ENCODE measurements at regions not wholly inside any gene's neighbourhood (a gene's known extent, or its start where the extent isn't known, plus 50 kb on each side); places are given as distances from the start of the nearest gene placed in this dataset.
"Not testable (repeated sequence)": the region's sequence is repeated elsewhere in the genome, so short reads cannot be mapped to it uniquely, and the experiment has no call there.

DNA sequence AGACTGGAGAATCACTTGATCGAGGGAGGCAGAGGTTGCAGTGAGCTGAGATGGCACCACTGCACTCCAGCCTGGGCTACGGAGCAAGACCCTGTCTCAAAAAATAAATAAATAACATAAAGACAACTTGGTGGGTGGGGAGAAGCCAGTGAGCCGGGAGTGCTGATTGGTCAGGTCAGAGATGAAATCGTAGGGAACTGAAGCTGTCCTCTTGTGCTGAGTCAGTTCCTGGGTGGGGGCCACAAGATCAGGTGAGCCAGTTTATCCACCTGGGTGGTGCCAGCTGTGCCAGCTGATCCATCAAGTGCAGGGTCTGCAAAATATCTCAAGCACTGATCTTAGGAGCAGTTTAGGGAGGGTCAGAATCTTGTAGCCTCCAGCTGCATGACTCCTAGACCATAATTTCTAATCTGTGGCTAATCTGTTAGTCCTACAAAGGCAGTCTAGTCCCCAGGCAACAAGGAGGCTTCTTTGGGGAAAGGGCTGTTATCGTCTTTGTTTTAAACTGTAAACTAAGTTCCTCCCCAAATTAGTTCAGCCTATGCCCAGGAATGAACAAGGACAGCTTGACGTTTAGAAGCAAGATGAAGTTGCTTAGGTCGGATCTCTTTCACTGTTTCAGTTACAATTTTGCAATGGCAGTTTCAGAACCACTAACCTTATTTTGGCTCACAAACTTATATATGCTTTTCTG lies 221.5 kb upstream of the MYLIP start:
- not testable (repeated sequence) for H3K4me1 Mint-ChIP-seq, DNase-seq

DNA sequence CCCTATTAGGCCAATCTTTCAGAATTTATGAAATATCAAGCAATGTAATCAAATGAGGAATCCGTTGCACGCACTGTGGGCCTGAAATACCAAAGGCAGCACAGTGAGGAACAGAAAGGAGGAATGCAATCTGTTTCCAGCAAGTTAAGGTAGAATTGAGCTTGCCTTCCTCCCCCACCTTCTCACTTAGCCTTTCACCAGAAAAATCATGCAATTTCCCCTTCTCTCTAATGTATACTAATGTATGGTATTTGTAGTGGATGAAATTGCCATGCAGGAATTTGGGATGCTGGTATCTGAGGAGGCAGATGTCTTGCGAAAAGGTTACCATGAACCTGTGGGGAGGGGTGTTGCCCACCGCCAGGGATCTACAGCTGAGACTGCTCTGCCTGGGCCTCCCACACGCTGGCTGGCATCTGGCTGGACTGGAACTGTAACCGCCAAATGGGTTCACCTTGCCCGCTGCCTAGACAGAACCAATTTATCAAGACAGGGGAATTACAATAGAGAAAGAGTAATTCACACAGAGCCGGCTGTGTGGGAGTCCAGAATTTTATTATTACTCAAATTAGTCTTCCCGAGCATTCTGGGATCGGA lies 222.4 kb upstream of the MYLIP start:
- H3K4me3 Mint-ChIP-seq = no peak overlapping the region
- H3K27ac ChIP-seq (ENCODE audit: low read length) = no peak overlapping the region
- ChIA-PET CTCF (no interaction called here), POLR2A (no interaction called here)
- ATAC-seq (replicated peaks in 1 of 4) (no peak), DNase-seq (no peak)
- 84% methylated on average over 8 of the region's 10 CpGs for WGBS (ENCODE audit: insufficient coverage)
- H3K36me3 ChIP-seq (ENCODE audit: control insufficient read depth in 2 of 2, extremely low read depth in 1 of 2, insufficient read depth in 1 of 2, low read length in 1 of 2) = no peaks in the 10 kb centered on the region
- H3K36me3 Mint-ChIP-seq = no peaks in the 10 kb centered on the region
- peaks cover 0 to 2% of the 10 kb centered on the region in 2 donors for H3K27me3 Mint-ChIP-seq
- no peaks in the 10 kb centered on the region for H3K9me3 ChIP-seq
- H3K27me3 ChIP-seq (replicated peaks in 1 of 2; ENCODE audit: control insufficient read depth in 2 of 2, extremely low read depth in 1 of 2, insufficient read depth in 2 of 2, low read length in 1 of 2) = peaks cover 0 to 2% of the 10 kb centered on the region in 2 experiments
- peaks cover 0 to 3% (median 2%) of the 10 kb centered on the region in 3 donors for H3K4me1 Mint-ChIP-seq
- no peaks in the 10 kb centered on the region for H3K4me1 ChIP-seq (ENCODE audit: control insufficient read depth in 1 of 2, extremely low read depth in 1 of 2, insufficient read depth in 2 of 2, low read length in 2 of 2)
- H3K27ac Mint-ChIP-seq = no peak overlapping the region
- H3K4me3 ChIP-seq (ENCODE audit: control insufficient read depth in 1 of 2, extremely low read depth in 1 of 2, low read length in 1 of 2) = no peak overlapping the region
- H3K9me3 Mint-ChIP-seq = no peaks in the 10 kb centered on the region

More for the DNA sequence above, 221.5 kb upstream of the MYLIP start:
- H3K36me3 Mint-ChIP-seq; H3K27me3 Mint-ChIP-seq; H3K27ac ChIP-seq (ENCODE audit: low read length); H3K36me3 ChIP-seq (ENCODE audit: control insufficient read depth in 2 of 2, extremely low read depth in 1 of 2, insufficient read depth in 1 of 2, low read length in 1 of 2); H3K4me1 ChIP-seq (ENCODE audit: control insufficient read depth in 1 of 2, extremely low read depth in 1 of 2, insufficient read depth in 2 of 2, low read length in 2 of 2); H3K9me3 Mint-ChIP-seq; H3K27ac Mint-ChIP-seq; CTCF ChIA-PET; H3K27me3 ChIP-seq (replicated peaks in 1 of 2; ENCODE audit: control insufficient read depth in 2 of 2, extremely low read depth in 1 of 2, insufficient read depth in 2 of 2, low read length in 1 of 2); H3K4me3 ChIP-seq (ENCODE audit: control insufficient read depth in 1 of 2, extremely low read depth in 1 of 2, low read length in 1 of 2); POLR2A ChIA-PET; H3K9me3 ChIP-seq; ATAC-seq (replicated peaks in 1 of 4); H3K4me3 Mint-ChIP-seq: not testable (repeated sequence)
- WGBS (ENCODE audit: insufficient coverage) = 64% methylated on average over 4 of the region's 7 CpGs

DNA sequence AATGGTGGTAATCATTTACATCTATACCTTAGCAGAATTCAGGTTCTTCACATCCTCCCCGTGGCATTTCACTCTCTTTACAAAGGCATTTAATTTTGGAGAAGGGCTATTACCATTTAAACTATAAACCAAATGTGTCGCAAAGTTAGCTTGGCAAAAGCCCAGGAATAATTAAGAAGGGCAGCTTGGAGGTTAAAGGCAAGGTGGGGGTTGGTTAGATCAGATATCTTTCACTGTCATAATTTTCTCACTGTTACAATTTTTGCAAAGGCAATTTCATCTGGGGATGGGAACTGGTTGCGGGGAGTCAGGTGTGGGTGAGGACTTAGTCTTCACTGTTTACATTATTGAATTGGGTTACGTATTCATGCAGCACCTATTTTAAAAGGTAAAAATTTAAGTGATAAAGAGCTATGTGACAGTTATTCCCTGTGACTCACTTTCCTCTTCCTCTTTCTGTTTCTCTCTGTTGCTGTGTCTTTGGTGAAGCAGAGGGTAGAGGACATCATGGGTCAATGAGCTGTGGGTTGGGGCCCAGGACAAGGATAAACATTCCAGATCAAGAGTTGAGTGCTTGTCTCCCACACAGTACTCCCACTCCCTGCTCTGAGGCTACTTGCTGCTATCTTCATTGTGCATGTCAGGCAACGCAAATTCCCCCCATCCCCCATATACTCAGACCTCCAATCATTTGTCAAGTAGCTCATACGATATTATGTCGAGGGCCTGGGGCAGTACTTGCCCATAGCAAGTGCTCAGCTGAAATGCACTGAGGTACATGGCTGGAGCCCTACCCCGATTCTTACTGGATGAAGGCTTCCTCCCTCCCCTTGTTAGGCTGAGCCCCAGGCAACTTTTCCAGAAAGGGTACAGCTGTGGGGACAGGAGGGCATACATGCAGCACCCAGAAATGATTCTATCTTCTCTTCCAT lies 223.1 kb upstream of the MYLIP start:
- ATAC-seq (replicated peaks in 1 of 4) (no peak), DNase-seq (no peak)
- Histone ChIP-seq H3K27me3 (replicated peaks in 1 of 2; ENCODE audit: control insufficient read depth in 2 of 2, extremely low read depth in 1 of 2, insufficient read depth in 2 of 2, low read length in 1 of 2) (peaks cover 0 to 2% of the 10 kb centered on the region in 2 experiments), H3K4me3 (ENCODE audit: control insufficient read depth in 1 of 2, extremely low read depth in 1 of 2, low read length in 1 of 2) (no peak overlapping the region), H3K27ac (ENCODE audit: low read length) (no peak overlapping the region), H3K4me1 (ENCODE audit: control insufficient read depth in 1 of 2, extremely low read depth in 1 of 2, insufficient read depth in 2 of 2, low read length in 2 of 2) (no peaks in the 10 kb centered on the region), H3K9me3 (no peaks in the 10 kb centered on the region), H3K36me3 (ENCODE audit: control insufficient read depth in 2 of 2, extremely low read depth in 1 of 2, insufficient read depth in 1 of 2, low read length in 1 of 2) (no peaks in the 10 kb centered on the region)
- H3K9me3 Mint-ChIP-seq = no peaks in the 10 kb centered on the region
- H3K27me3 Mint-ChIP-seq = peaks cover 0 to 2% of the 10 kb centered on the region in 2 donors
- CTCF ChIA-PET = no interaction called here
- H3K27ac Mint-ChIP-seq = no peak overlapping the region
- no peaks in the 10 kb centered on the region for H3K36me3 Mint-ChIP-seq
- H3K4me1 Mint-ChIP-seq = peaks cover 3 to 6% (median 6%) of the 10 kb centered on the region in 3 donors
- POLR2A ChIA-PET = no interaction called here
- H3K4me3 Mint-ChIP-seq = no peak overlapping the region
- WGBS (ENCODE audit: insufficient coverage) = 96% methylated on average over 3 of the region's 8 CpGs

DNA sequence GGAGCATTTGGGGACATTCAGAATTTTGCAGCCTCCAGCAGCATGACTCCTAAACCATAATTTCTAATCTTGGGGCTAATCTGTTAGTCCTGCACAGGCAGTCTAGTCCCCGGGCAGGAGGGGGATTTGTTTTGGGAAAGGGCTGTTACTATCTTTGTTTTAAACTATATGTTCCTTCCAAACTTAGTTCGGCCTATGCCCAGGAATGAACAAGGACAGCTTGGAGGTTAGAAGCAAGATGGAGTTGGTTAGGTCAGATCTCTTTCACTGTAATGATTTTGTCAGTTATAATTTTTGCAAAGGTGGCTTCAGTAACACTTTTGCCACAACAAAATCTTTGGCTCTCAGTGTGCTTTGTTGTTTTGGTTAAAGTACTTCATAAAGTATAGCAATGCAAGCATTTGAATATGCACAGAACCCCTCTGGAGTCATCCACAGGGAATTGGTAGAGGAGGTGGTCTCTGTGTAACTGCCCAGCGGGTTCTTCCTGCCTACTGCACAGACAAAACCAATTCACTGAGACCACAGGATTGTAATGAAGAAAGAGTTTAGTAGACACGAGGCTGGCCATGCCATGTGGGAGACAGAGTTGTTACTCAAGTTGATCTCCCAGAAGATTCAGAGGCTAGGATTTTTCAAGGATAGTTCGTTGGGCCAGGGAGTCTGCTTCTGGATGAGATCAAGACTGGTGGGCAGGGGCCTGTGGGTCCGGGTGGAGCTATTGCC lies 224.1 kb upstream of the MYLIP start:
- WGBS (ENCODE audit: insufficient coverage) = 83% methylated on average over 2 of the region's 6 CpGs
- ATAC-seq (replicated peaks in 1 of 4) = no peak
- CTCF ChIA-PET = no interaction called here
- H3K36me3 ChIP-seq (ENCODE audit: control insufficient read depth in 2 of 2, extremely low read depth in 1 of 2, insufficient read depth in 1 of 2, low read length in 1 of 2) = no peaks in the 10 kb centered on the region
- Mint-ChIP-seq H3K36me3 (no peaks in the 10 kb centered on the region), H3K27ac (no peak overlapping the region), H3K4me3 (no peak overlapping the region), H3K9me3 (no peaks in the 10 kb centered on the region), H3K4me1 (peaks cover 3 to 7% (median 6%) of the 10 kb centered on the region in 3 donors), H3K27me3 (peaks cover 0 to 2% of the 10 kb centered on the region in 2 donors)
- DNase-seq = no peak
- H3K9me3 ChIP-seq = no peaks in the 10 kb centered on the region
- no peak overlapping the region for H3K4me3 ChIP-seq (ENCODE audit: control insufficient read depth in 1 of 2, extremely low read depth in 1 of 2, low read length in 1 of 2)
- peaks cover 0 to 2% of the 10 kb centered on the region in 2 experiments for H3K27me3 ChIP-seq (replicated peaks in 1 of 2; ENCODE audit: control insufficient read depth in 2 of 2, extremely low read depth in 1 of 2, insufficient read depth in 2 of 2, low read length in 1 of 2)
- H3K4me1 ChIP-seq (ENCODE audit: control insufficient read depth in 1 of 2, extremely low read depth in 1 of 2, insufficient read depth in 2 of 2, low read length in 2 of 2) = no peaks in the 10 kb centered on the region
- POLR2A ChIA-PET = no interaction called here
- no peak overlapping the region for H3K27ac ChIP-seq (ENCODE audit: low read length)

DNA sequence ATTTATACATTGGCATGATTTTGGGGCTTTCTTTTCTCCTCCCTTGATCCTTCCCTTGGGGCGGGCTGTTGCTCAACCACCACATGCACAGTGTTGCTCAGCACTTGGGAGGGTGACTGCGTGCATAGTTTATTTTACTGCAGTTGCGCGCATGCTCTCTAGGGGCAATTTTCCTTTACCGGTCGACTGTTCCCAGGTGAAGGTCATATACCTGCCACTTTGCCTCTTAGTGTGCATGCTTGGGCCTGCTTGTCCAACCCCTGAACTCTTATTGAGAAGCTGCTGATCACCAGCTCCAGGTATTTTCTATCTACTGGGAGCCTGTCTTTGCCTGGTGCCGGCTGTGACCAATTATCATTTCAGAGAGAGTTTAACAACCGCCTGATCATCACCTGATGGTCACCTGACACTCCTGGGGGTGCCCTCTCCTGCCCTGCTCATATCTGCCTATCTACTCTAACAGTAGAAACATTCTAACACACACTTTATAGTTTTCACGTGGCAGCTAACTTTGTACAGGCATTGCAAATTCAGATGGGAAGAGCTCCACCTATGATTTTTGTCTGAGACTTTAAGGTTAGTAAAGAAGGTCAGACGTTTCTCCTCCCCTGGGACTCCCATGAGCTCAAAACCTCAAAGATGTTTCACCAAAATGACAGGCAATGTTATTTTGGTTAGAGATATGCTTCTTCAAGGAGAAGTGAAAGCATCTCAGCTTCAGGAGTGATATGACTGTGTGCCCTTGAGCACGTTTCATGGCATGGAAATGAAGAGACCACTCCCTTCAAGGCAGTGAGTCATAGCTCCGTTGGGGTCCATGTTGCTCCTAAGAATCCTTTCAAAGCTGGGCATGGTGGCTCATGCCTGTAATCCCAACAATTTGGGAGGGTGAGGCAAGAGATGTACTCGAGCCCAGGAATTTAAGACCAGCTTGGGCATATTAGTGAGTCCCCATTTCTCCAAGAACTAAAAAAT lies 227.5 kb upstream of the MYLIP start:
- Mint-ChIP-seq H3K27ac (no peak overlapping the region), H3K4me3 (no peak overlapping the region), H3K9me3 (no peaks in the 10 kb centered on the region), H3K4me1 (peaks cover 3 to 7% (median 6%) of the 10 kb centered on the region in 3 donors), H3K36me3 (no peaks in the 10 kb centered on the region), H3K27me3 (peaks cover 0 to 2% of the 10 kb centered on the region in 2 donors)
- no peaks in the 10 kb centered on the region for H3K9me3 ChIP-seq
- ATAC-seq (replicated peaks in 1 of 4) (no peak), DNase-seq (peak in 1 of 35 experiments; percentile 17)
- no peaks in the 10 kb centered on the region for H3K4me1 ChIP-seq (ENCODE audit: control insufficient read depth in 1 of 2, extremely low read depth in 1 of 2, insufficient read depth in 2 of 2, low read length in 2 of 2)
- H3K27me3 ChIP-seq (replicated peaks in 1 of 2; ENCODE audit: control insufficient read depth in 2 of 2, extremely low read depth in 1 of 2, insufficient read depth in 2 of 2, low read length in 1 of 2) = no peaks in the 10 kb centered on the region
- 92% methylated on average over 5 of the region's 13 CpGs for WGBS (ENCODE audit: insufficient coverage)
- H3K27ac ChIP-seq (ENCODE audit: low read length) = no peak overlapping the region
- ChIA-PET CTCF (no interaction called here), POLR2A (interaction anchor here in 1 of 2 donors (0.6 kb wide), 1 partner anchor 11 kb away, joined by 5 read pairs; no protein-coding TSS in a partner anchor)
- no peaks in the 10 kb centered on the region for H3K36me3 ChIP-seq (ENCODE audit: control insufficient read depth in 2 of 2, extremely low read depth in 1 of 2, insufficient read depth in 1 of 2, low read length in 1 of 2)
- no peak overlapping the region for H3K4me3 ChIP-seq (ENCODE audit: control insufficient read depth in 1 of 2, extremely low read depth in 1 of 2, low read length in 1 of 2)
